MG63 (cell line): ENCODE measurements at regions not wholly inside any gene's neighbourhood (a gene's known extent, or its start where the extent isn't known, plus 50 kb on each side); places are given as distances from the start of the nearest gene placed in this dataset.

ENCODE experiments used
- DNase-seq: peaks from one replicate; pipeline ENCODE4 v3.0.0-alpha.2; 2020
- H3K27me3 ChIP-seq: fragments of 250-450 bp; sonication (Bioruptor Pico); 2 replicates; pipeline ENCODE4 v1.5.1; 2020; ENCODE audit warnings: mild to moderate bottlenecking, moderate library complexity
- H3K36me3 ChIP-seq: fragments of 250-450 bp; sonication (Bioruptor Pico); 2 replicates; pipeline ENCODE4 v1.5.1; 2020; ENCODE audit warnings: mild to moderate bottlenecking, moderate library complexity
- H3K4me3 ChIP-seq: fragments of 250-450 bp; sonication (Bioruptor Pico); 2 replicates; pipeline ENCODE4 v1.5.1; 2020; ENCODE audit warnings: mild to moderate bottlenecking, moderate library complexity
- H3K9me3 ChIP-seq: fragments of 250-450 bp; sonication (Bioruptor Pico); 2 replicates; pipeline ENCODE4 v1.5.1; 2020; ENCODE audit warnings: mild to moderate bottlenecking, moderate library complexity

DNA sequence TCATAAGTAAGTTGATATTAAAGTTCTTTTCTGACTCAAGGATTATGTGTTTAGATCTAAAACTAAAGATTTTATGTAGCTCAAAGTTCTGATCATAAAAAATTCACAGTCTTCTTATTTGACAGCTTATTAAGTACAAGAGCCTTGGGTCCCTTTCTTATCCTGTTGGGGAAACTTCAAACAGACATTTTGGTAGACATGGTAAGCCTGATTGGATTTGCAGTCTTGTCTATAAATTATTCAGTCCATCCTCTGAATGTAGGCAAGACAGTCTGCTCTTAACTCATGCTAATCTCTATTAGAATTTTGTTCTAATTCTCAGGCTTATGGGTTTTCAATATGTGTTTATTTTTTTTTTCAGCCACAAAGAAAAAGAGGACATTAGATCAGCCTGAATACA, 1718.7 kb upstream of the SLC10A2 start:
- no peaks in the 10 kb centered on the region for H3K27me3 ChIP-seq
- DNase-seq: no peak
- no peak overlapping the region for H3K4me3 ChIP-seq
- no peaks in the 10 kb centered on the region for H3K9me3 ChIP-seq
- no peaks in the 10 kb centered on the region for H3K36me3 ChIP-seq

DNA sequence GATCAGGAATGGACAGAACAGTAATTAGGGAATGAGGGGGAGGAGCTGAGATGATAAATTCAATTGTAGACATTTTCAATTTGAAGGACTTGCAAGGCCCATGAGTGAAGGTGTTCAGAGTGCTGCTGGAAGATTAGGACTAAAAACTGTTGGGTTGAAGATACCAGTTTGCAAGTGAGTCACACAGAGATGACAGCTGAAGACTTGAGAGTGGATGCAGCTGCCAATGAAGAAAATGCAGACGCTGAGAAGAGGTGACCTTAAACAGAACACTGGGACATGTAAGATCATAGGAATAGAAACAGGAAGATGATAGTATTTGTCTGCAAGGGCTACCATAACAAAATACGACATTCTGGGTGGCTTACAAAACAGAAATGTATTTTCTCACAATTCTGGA, 1716.5 kb upstream of the SLC10A2 start:
- Histone ChIP-seq H3K27me3 (no peaks in the 10 kb centered on the region), H3K9me3 (no peaks in the 10 kb centered on the region), H3K36me3 (no peaks in the 10 kb centered on the region), H3K4me3 (no peak overlapping the region)
- no peak for DNase-seq

DNA sequence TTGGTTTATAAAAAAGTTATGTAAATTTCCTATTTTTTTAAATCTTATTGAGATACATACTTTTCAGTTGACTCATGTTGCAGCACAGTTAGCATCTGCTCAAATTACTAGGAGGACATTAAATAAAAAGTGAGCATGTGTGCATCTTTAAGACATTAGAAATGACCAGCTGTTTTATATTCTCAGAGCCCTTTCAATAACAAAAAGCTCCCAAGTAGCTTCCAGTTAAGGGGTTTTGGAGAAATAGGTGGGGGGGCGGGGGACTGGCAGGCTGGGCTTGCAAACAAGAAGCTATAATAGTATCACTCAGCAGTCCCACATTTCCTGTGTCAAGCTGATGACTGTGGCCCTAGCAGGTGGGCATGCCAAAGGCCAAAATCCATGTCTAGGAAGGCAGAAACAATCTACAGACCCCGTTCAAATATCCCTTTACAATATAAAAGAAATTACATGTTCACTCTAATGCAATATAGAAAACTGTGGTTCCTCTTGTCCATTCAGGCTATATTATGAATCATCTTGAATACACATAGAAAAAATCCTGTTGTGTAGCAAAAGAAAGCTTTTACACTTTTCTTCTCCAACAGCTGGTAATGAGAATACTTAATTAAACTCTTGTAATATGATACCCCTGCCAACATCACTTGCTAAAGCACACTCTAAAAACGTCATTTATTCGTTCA, 1713.2 kb upstream of the SLC10A2 start:
- no peaks in the 10 kb centered on the region for H3K9me3 ChIP-seq
- no peak overlapping the region for H3K4me3 ChIP-seq
- no peak for DNase-seq
- no peaks in the 10 kb centered on the region for H3K27me3 ChIP-seq
- no peaks in the 10 kb centered on the region for H3K36me3 ChIP-seq

DNA sequence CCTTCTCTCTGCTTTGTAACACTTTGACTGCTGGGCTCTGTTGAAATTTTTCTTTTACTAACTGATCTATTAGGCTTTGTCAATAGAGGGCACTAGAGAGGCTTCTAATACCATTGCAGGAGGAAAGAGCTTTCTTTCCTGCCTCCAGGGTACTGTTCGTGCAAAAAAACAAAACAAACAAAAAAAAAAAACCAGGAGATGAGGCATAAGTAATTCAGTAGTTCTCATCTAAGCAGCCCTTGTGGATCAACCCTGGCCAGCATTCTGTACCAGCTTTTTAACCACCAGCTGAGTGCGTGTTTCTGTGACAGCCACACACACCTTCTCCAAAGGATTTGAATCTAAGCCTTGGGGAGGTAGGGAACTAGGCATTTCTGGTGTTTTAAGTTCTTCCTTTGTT, 1707.6 kb upstream of the SLC10A2 start:
- H3K4me3 ChIP-seq: no peak overlapping the region
- DNase-seq: no peak
- H3K36me3 ChIP-seq: no peaks in the 10 kb centered on the region
- no peaks in the 10 kb centered on the region for H3K9me3 ChIP-seq
- no peaks in the 10 kb centered on the region for H3K27me3 ChIP-seq

DNA sequence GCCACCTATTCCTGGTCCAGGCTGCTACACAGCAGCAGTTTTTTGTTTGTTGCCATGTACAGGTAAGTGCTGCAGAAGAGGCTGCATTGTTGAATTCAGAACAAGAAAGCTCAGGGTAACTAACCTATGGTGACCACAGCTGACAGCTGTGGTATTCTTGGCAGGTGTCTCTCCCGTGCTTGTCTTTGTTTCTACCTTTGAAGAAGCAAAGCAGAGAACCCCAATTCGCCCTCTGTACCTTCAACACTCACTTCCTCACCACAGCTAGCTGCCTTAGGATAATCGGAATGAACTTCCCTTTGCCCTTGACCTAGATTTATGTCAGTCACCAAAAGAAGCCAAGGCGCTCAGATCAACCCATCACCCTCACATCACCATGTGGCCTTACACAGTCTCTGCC, 1703.3 kb upstream of the SLC10A2 start:
- Histone ChIP-seq H3K36me3 (no peaks in the 10 kb centered on the region), H3K9me3 (no peaks in the 10 kb centered on the region), H3K4me3 (no peak overlapping the region), H3K27me3 (no peaks in the 10 kb centered on the region)
- DNase-seq: no peak

DNA sequence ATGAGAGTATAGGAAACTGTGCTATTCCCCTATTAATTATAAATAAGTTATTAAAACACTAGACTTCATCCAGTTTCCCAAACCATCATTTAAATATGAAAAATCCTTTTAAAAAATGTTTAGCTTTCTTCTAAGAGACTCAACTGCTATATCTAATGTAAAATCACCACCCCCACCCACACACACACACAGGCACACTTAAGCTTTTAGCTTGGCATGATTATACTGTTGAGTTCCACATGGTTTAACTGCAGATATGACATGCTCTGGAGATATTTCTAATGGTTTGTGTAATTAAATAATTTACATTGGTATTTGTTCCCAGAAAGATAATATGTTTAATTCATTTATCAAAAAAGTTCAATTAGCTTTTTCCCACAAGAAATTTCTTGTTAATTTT, 1700.1 kb upstream of the SLC10A2 start:
- DNase-seq: no peak
- Histone ChIP-seq H3K4me3 (no peak overlapping the region), H3K27me3 (no peaks in the 10 kb centered on the region), H3K36me3 (no peaks in the 10 kb centered on the region), H3K9me3 (no peaks in the 10 kb centered on the region)

DNA sequence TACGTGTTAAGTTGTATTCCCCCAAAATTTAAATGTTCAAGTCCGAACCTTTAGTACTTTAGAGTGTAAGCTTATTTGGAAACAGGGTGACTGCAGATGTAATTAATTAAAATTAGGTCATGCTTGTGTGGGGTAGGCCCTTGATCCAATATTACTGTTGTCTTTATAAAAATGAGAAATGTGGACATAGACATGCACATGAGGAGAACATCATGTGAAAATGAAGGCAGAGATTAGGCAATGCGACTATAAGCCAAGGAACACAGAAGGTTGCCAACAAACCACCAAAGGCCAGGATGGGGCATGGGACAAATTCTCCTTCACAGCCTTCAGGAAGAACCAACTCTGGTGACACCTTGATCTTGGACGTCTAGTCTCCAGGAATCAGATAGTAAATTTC, 1698.4 kb upstream of the SLC10A2 start:
- DNase-seq: no peak

DNA sequence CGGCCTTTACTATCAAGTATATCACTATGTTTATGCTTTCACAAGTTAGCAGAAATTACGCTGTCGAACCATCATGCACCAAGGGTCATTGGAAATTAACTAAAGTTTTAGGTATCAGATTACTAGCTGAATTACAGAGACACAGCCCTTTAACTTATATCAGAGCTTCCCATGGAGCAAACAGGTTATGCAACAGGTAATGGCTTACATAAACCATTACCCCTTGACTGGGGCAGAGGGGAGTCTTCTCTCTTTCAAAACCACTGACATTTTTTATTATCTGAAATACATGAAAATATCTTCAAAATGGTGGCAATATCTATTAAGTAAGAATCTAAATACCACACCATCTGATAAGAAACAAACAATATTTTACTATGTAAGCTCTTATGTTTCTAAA, 1692.9 kb upstream of the SLC10A2 start:
- Histone ChIP-seq H3K27me3 (no peaks in the 10 kb centered on the region), H3K4me3 (no peak overlapping the region), H3K36me3 (no peaks in the 10 kb centered on the region), H3K9me3 (no peaks in the 10 kb centered on the region)
- no peak for DNase-seq

More for the DNA sequence above, 1698.4 kb upstream of the SLC10A2 start:
- Histone ChIP-seq H3K9me3 (no peaks in the 10 kb centered on the region), H3K27me3 (no peaks in the 10 kb centered on the region), H3K4me3 (no peak overlapping the region), H3K36me3 (no peaks in the 10 kb centered on the region)

DNA sequence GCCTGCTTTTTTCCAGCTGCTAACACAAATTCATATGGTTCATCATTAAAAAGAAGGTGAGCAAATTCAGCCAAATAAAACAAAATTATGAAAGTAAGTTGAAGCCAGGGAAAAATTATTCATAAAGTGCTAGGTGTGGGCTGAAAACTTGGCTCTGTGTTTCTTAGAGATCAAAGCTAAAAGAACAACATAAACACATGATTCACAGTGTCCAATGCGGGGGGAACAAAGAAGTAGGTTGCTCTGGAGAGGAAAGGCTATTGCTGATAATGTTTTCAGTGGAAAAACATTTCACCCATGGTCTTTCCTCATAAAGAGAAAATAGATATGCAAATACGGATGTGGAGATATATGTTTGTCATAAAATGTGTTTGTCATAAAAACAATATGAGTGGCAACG, 1691.5 kb upstream of the SLC10A2 start:
- no peak for DNase-seq
- Histone ChIP-seq H3K4me3 (no peak overlapping the region), H3K27me3 (no peaks in the 10 kb centered on the region), H3K36me3 (no peaks in the 10 kb centered on the region), H3K9me3 (no peaks in the 10 kb centered on the region)

DNA sequence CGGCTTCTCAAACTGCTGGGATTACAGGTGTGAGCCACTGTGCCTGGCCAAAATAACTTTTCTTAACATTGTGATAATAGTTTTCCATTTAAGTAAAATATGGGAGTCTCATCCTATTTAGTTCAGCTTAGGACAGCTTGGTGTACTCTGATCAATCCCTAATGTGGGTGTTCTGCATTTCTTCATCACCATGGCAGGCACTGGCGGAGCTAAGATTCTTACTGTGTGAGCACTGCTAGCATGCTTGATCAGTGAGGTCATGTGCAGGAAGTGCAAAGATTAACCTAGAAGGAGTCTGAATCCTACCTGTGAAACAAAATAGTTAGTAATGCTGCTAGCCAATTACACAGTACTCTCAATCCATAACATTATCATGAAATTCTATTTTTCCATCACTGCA, 1684.2 kb upstream of the SLC10A2 start:
- DNase-seq: no peak
- Histone ChIP-seq H3K27me3 (no peaks in the 10 kb centered on the region), H3K36me3 (no peaks in the 10 kb centered on the region), H3K9me3 (no peaks in the 10 kb centered on the region), H3K4me3 (no peak overlapping the region)

DNA sequence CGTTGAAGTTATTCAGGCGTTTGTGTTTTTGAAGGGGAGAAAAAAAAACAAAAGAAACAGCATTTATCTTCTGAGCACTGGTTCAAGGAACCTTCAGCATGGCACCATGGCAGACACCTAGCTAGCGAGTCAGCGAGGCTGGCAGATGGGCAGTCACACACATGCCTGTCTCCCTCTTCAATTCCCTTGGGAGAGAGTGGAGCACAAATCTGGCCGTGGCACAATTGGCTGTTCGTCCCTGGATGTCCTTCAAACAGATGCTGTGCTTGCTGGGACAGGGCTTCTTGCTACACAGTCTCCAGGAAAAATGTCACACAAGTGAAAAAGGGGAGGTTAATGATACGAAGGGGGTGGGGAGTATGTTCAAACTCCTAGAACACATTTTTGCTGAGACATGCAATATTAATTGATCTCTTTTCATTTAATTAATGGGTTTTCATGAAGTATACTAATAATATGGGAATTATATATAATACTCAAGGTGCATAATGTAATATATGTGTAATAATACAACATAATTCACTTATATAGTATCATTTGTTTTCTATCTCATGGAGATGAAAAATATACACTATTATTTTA, 1674.5 kb upstream of the SLC10A2 start:
- no peaks in the 10 kb centered on the region for H3K36me3 ChIP-seq
- no peak for DNase-seq
- no peaks in the 10 kb centered on the region for H3K9me3 ChIP-seq
- no peak overlapping the region for H3K4me3 ChIP-seq
- no peaks in the 10 kb centered on the region for H3K27me3 ChIP-seq

DNA sequence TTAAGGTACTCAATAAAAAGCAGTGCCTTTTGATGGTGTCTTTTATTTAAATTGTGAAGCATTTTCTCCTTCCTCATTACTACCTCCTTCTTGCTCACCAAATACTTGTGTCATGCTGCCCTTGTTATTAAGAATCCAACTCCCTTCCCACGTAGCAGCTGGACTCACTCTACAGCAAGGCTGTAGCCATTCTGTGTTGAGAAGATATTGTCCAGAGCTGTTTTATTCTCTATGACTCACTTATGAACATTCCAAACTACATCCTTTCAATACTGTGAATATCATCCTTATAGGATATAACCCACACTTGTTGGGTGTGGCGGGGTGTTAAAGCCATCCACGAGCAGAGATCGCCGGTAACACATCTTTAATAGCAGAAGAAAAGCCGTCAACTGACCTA, 1671.5 kb upstream of the SLC10A2 start:
- H3K27me3 ChIP-seq: no peaks in the 10 kb centered on the region
- H3K36me3 ChIP-seq: no peaks in the 10 kb centered on the region
- H3K9me3 ChIP-seq: no peaks in the 10 kb centered on the region
- no peak for DNase-seq
- no peak overlapping the region for H3K4me3 ChIP-seq

DNA sequence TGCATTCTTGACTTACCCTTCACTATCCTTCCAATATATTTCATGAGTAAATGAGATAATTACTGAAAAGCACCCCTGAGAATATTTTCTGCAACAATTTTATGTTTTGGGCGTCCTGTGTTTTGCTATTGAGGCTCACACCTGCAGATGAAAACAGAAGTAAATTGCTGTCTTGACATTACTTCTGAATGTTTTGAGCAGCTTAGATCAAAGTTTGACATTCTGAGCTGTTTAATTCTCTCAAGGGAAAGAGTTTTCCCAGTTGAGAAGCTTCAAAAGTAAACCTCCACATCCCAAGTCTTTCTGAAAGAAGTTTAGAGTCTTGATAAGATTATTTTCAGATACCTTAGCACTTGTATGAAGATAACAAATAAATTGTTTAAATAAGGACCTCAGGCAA, 1667.2 kb upstream of the SLC10A2 start:
- no peaks in the 10 kb centered on the region for H3K27me3 ChIP-seq
- H3K9me3 ChIP-seq: no peaks in the 10 kb centered on the region
- no peak for DNase-seq
- no peaks in the 10 kb centered on the region for H3K36me3 ChIP-seq
- no peak overlapping the region for H3K4me3 ChIP-seq

DNA sequence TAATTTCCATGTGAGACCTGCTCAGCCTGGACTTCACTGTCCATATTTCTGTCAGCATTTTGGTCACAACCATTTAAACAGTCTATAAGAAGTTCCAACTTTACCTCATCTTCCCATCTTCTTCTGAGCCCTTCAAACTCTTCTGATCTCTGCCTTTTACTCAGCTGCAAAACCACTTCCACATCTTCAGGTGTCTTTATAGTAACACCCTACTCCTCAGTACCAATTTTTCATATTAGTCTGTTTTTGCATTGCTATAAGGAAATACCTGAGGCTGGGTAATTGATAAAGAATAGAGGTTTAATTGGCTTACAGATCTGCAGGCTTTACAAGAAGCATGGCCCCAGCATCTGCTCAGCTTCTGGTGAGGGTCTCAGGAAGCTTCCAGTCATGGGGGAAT, 1648.9 kb upstream of the SLC10A2 start:
- no peak overlapping the region for H3K4me3 ChIP-seq
- no peak for DNase-seq
- no peaks in the 10 kb centered on the region for H3K9me3 ChIP-seq
- no peaks in the 10 kb centered on the region for H3K27me3 ChIP-seq
- H3K36me3 ChIP-seq: no peaks in the 10 kb centered on the region

DNA sequence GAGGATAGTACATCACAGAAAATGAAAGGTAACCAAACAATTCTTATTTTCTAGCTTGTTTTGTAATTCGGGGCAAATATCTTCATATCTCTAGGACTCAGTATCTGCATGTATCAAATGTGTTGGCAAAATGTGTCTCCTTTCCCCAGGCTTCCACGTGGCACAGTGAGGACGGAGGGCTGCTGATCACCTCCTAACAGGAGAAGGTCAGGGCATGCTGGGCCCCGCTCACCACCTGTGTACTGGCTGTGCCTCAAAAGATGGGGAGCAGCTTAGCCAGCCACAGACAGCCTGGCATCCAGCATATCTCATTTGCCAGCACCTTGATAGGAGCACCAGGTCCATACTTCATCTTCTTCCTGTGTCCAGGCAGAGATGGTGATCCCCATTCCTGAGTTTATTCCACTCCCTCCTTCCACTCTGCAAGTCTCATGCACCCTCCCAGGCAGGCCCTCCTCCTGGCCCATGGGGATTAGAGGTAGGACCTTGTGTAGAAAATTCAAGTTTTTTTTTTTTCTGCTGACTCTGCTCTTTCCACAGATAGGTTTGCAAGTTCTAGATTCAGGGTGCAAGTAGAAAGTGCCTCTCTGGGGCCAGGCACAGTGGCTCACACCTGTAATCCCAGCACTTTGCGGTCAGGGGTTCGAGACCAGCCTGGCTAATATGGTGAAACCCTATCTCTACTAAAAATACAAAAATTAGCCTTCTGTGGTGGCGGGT, 1639.0 kb upstream of the SLC10A2 start:
- Histone ChIP-seq H3K36me3 (no peaks in the 10 kb centered on the region), H3K9me3 (no peaks in the 10 kb centered on the region), H3K27me3 (no peaks in the 10 kb centered on the region), H3K4me3 (no peak overlapping the region)
- no peak for DNase-seq

DNA sequence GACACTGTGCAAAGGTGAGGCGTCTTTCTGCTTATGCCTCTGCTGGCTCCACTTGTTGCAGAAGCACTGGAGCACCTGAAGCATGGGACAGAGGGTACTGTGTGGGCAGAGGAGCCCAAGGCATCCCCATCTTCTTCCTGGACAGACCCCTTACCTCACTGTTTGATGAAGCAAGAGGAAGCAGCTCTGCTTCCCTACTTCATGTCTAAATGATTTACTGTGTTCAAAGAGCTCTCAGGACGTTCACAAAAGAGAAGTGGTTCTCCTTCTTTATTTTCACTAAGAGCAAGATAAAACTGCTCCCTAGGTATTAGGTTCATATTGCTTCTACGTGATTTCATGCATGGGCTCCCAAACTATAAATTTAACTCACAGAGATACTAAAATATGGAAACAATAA, 1635.4 kb upstream of the SLC10A2 start:
- Histone ChIP-seq H3K36me3 (no peaks in the 10 kb centered on the region), H3K27me3 (no peaks in the 10 kb centered on the region), H3K9me3 (no peaks in the 10 kb centered on the region), H3K4me3 (no peak overlapping the region)
- no peak for DNase-seq

DNA sequence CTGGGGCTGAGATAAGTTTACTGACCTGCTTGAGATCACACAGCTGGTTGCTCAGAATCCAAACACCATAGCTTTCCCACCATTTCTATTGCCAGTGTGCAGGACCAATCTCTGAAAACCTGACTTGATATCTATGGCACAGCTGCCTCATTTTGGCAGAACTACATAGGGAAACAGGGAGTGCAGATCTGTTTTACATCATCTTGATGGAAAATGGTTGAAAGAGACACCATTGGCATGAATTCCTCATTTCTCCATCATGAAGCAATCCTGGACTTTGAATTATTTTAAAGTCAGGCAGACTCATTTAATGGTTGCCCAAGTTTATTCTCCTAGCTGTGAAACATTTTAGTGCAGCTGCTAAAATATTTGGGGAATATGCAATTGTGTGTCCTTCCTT, 1628.2 kb upstream of the SLC10A2 start:
- no peaks in the 10 kb centered on the region for H3K36me3 ChIP-seq
- DNase-seq: no peak
- H3K27me3 ChIP-seq: no peaks in the 10 kb centered on the region
- no peaks in the 10 kb centered on the region for H3K9me3 ChIP-seq
- no peak overlapping the region for H3K4me3 ChIP-seq

DNA sequence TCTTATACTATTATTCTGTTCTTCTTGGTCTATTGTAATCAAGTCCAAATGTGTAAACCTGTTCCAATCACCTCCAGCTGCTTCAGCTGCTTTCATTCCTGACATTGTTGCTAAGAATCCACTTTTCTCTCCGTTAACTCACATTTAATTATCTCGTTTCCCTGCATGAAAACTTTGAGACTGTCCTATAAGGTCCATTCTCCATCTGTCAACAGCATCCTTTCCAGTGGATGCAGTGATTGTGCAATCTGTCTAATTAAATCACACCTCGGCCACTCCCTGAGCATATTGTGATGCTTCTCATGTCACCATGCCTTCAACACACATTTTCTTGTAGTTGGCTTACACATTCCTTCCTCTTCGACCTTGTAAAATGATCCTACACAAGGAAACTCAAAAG, 1626.9 kb upstream of the SLC10A2 start:
- Histone ChIP-seq H3K4me3 (no peak overlapping the region), H3K27me3 (no peaks in the 10 kb centered on the region), H3K36me3 (no peaks in the 10 kb centered on the region), H3K9me3 (no peaks in the 10 kb centered on the region)
- no peak for DNase-seq
